PC-9 (cell line): ENCODE measurements at regions not wholly inside any gene's neighbourhood (a gene's known extent, or its start where the extent isn't known, plus 50 kb on each side); places are given as distances from the start of the nearest gene placed in this dataset.

Source experiments
- BruUV-seq: library from RNA; stranded (reverse); fragments of 400-500 nt; replicated peaks from 2 replicates; lab custom pipeline; 2021; lab: Mats Ljungman, UMichigan
- CTCF ChIA-PET: fragments of 300-600 bp; sonication (Branson Sonifier 250); formaldehyde crosslinking; loops from one replicate; lab custom pipeline; 2022; ENCODE audit warnings: antibody characterized with exemption; lab: Charles Lee
- POLR2A ChIA-PET: fragments of 300-600 bp; sonication (Branson Sonifier 250); formaldehyde crosslinking; loops from one replicate; lab custom pipeline; 2022; ENCODE audit warnings: antibody characterized with exemption; ENCODE audit not compliant: unreplicated experiment; lab: Charles Lee
- DNase-seq, 2 experiments: peaks; one replicate each; pipeline versions ENCODE4 v3.0.0 to v3.0.0-alpha.2; 2015 to 2022; ENCODE audit warnings: mixed read lengths in 1 of 2
- H2AFZ ChIP-seq: fragments of 200-600 bp; sonication (generic); 2 replicates; pipeline ENCODE4 v1.8.1; 2017; ENCODE audit warnings: antibody characterized with exemption
- H3F3A ChIP-seq: fragments of 200-600 bp; sonication (generic); 2 replicates; pipeline ENCODE4 v1.8.1; 2017; ENCODE audit warnings: antibody characterized with exemption, mild to moderate bottlenecking, low read depth; ENCODE audit not compliant: insufficient read depth
- H3K27ac ChIP-seq: fragments of 200-600 bp; sonication (generic); 2 replicates; pipeline ENCODE4 v1.6.1; 2016; ENCODE audit warnings: mixed run types
- H3K27me3 ChIP-seq: fragments of 200-600 bp; sonication (generic); 2 replicates; pipeline ENCODE4 v1.6.1; 2016; ENCODE audit warnings: low read depth, mixed run types; ENCODE audit not compliant: insufficient read depth
- H3K36me3 ChIP-seq: fragments of 200-600 bp; sonication (generic); 2 replicates; pipeline ENCODE4 v1.6.1; 2016; ENCODE audit warnings: low read depth, mixed run types
- H3K4me1 ChIP-seq: fragments of 200-600 bp; sonication (generic); replicated peaks from 2 replicates; pipeline ENCODE4 v1.6.1; 2016; ENCODE audit warnings: mixed run types; ENCODE audit not compliant: insufficient read depth
- H3K4me2 ChIP-seq: fragments of 200-600 bp; sonication (generic); 2 replicates; pipeline ENCODE4 v1.6.1; 2017; ENCODE audit warnings: mixed run types
- H3K4me3 ChIP-seq: fragments of 200-600 bp; sonication (generic); 2 replicates; pipeline ENCODE4 v1.6.1; 2016; ENCODE audit warnings: mixed run types
- H3K79me2 ChIP-seq: fragments of 200-600 bp; sonication (generic); 2 replicates; pipeline ENCODE4 v1.6.1; 2017; ENCODE audit warnings: low read depth, mixed run types
- H3K9me2 ChIP-seq: fragments of 200-600 bp; sonication (generic); 2 replicates; pipeline ENCODE4 v1.8.1; 2017; ENCODE audit warnings: mild to moderate bottlenecking; ENCODE audit not compliant: insufficient read depth
- H3K9me3 ChIP-seq: fragments of 200-600 bp; sonication (generic); 2 replicates; pipeline ENCODE4 v1.8.1; 2016; ENCODE audit warnings: low read depth; ENCODE audit not compliant: insufficient read depth
- H4K20me1 ChIP-seq: fragments of 200-600 bp; sonication (generic); 2 replicates; pipeline ENCODE4 v1.8.1; 2017; ENCODE audit not compliant: insufficient read depth
- CTCF ChIP-seq: fragments of 200-600 bp; sonication (generic); conservative IDR thresholded peaks from 2 replicates; pipeline ENCODE4 v1.6.1; 2017; ENCODE audit warnings: mixed run types, antibody characterized with exemption, mild to moderate bottlenecking, moderate library complexity
- EZH2 ChIP-seq: fragments of 200-600 bp; sonication (generic); IDR thresholded peaks from 2 replicates; pipeline ENCODE4 v1.8.0; 2017; ENCODE audit warnings: antibody characterized with exemption, low read depth
- intact Hi-C: fragments of 100-400 bp; cut with micrococcal nuclease; formaldehyde crosslinking; loops from one replicate; pipeline ENCODE4 v1.10.0; 2022; ENCODE audit not compliant: unreplicated experiment

- Histone ChIP-seq H3K27me3 (no peaks in the 10 kb centered on the region), H3K9me2 (no peaks in the 10 kb centered on the region), H3K79me2 (no peaks in the 10 kb centered on the region), H3K4me1 (no peaks in the 10 kb centered on the region), H3K36me3 (no peaks in the 10 kb centered on the region), H3F3A (no peaks in the 10 kb centered on the region), H2AFZ (no peak overlapping the region), H4K20me1 (no peaks in the 10 kb centered on the region), H3K27ac (no peak overlapping the region), H3K9me3 (no peaks in the 10 kb centered on the region), H3K4me2 (no peak overlapping the region), H3K4me3 (no peak overlapping the region)
- intact Hi-C loops = no loop called here
- DNase-seq = no peak
- BruUV-seq = no TSS peak
- ChIA-PET POLR2A (no interaction called here), CTCF (no interaction called here)
- TF ChIP-seq EZH2 = no peak
- no peak for TF ChIP-seq CTCF
Observed at GRCh38 chr7:109532262-109532992, 962.8 kb downstream of the DNAJB9 start.

- POLR2A ChIA-PET = no interaction called here
- CTCF ChIA-PET = no interaction called here
- H3K4me3 ChIP-seq = no peak overlapping the region
- no peaks in the 10 kb centered on the region for H3F3A ChIP-seq
- no peaks in the 10 kb centered on the region for H3K4me1 ChIP-seq
- no peak overlapping the region for H3K4me2 ChIP-seq
- H2AFZ ChIP-seq = no peak overlapping the region
- no peaks in the 10 kb centered on the region for H3K79me2 ChIP-seq
- no peak overlapping the region for H3K27ac ChIP-seq
- no peaks in the 10 kb centered on the region for H4K20me1 ChIP-seq
- no peak for DNase-seq
- TF ChIP-seq CTCF (no peak), EZH2 (no peak)
- intact Hi-C loops = no loop called here
- no TSS peak for BruUV-seq
- H3K9me3 ChIP-seq = no peaks in the 10 kb centered on the region
- no peaks in the 10 kb centered on the region for H3K9me2 ChIP-seq
- H3K36me3 ChIP-seq = no peaks in the 10 kb centered on the region
- H3K27me3 ChIP-seq = no peaks in the 10 kb centered on the region
Observed at GRCh38 chr7:109545686-109546085, 976.0 kb downstream of the DNAJB9 start.

- Histone ChIP-seq H3K27ac (no peak overlapping the region), H3K4me2 (no peak overlapping the region), H3K36me3 (no peaks in the 10 kb centered on the region), H3K4me1 (no peaks in the 10 kb centered on the region), H2AFZ (peak overlapping the region; percentile 40; the same call in 1 of the 2 replicates), H3K9me3 (no peaks in the 10 kb centered on the region), H3K27me3 (no peaks in the 10 kb centered on the region), H3K9me2 (no peaks in the 10 kb centered on the region; the same call in 1 of the 2 replicates), H3K79me2 (no peaks in the 10 kb centered on the region), H4K20me1 (no peaks in the 10 kb centered on the region), H3K4me3 (no peak overlapping the region), H3F3A (no peaks in the 10 kb centered on the region)
- CTCF ChIA-PET = no interaction called here
- no peak for DNase-seq
- intact Hi-C loops = no loop called here
- POLR2A ChIA-PET = no interaction called here
- no peak for TF ChIP-seq EZH2
- no peak for TF ChIP-seq CTCF
- BruUV-seq = no TSS peak
Observed at GRCh38 chr7:109549471-109550193, 980.0 kb downstream of the DNAJB9 start.
